ENCODE measurements at regions not wholly inside any gene's neighbourhood (a gene's known extent, or its start where the extent isn't known, plus 50 kb on each side); places are given as distances from the start of the nearest gene placed in this dataset.
"Not testable (repeated sequence)": the region's sequence is repeated elsewhere in the genome, so short reads cannot be mapped to it uniquely, and the experiment has no call there.

DNA sequence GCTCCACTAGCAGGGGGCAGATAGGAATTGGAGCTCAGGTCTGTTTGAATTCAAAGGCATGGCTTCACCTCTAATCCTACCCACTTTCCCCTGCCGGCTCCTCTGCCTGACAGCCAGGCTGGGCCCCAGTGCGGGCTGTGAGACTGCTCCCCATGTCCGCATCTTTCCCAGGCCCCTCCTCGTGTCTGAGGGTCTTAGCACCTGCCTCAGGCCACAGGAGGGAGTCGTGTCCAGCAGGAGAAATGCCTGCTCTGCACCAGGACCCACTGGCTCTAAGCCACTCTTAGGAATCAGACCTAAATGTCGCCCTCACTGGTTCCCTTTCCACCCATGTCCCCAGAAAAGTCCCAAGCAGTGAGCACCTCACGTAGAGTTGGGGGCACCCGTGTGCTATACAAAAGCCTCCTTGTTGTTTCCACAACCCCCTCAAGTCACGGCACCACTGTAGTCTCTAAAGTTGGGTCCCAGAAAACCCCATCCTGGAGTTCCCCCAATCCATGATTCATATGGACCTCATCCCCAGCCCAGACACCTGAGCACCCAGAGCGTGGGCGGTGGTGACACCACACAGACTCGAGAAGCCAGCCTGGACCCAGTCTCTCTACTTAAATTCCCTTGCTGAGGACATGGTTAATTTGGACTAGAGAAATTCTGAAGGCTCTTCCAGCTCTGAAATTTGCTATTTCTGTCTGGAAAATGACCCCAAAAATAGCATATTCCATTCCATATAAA is 466.4 kb upstream of the ZMIZ1 start:
- TF ChIP-seq, protein P1, sequence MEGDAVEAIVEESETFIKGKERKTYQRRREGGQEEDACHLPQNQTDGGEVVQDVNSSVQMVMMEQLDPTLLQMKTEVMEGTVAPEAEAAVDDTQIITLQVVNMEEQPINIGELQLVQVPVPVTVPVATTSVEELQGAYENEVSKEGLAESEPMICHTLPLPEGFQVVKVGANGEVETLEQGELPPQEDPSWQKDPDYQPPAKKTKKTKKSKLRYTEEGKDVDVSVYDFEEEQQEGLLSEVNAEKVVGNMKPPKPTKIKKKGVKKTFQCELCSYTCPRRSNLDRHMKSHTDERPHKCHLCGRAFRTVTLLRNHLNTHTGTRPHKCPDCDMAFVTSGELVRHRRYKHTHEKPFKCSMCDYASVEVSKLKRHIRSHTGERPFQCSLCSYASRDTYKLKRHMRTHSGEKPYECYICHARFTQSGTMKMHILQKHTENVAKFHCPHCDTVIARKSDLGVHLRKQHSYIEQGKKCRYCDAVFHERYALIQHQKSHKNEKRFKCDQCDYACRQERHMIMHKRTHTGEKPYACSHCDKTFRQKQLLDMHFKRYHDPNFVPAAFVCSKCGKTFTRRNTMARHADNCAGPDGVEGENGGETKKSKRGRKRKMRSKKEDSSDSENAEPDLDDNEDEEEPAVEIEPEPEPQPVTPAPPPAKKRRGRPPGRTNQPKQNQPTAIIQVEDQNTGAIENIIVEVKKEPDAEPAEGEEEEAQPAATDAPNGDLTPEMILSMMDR (IDR thresholded peaks at IDR 0.05) = no peak
- ATAC-seq = no peak
- DNase-seq = no peak
- Histone ChIP-seq H3K4me3 (no peak overlapping the region), H3K9me3 (peaks cover 0 to 5% (median 0%) of the 10 kb centered on the region in 11 donors), H3K36me3 (no peaks in the 10 kb centered on the region), H3K27ac (no peak overlapping the region), H3K4me1 (no peaks in the 10 kb centered on the region), H3K27me3 (peaks cover 0 to 4% (median 0%) of the 10 kb centered on the region in 7 donors)
- intact Hi-C loops (cut with DNase I) = no loop called here
- WGBS, 2 donors = 88 to 93% methylated on average over 12 of the region's 12 CpGs

DNA sequence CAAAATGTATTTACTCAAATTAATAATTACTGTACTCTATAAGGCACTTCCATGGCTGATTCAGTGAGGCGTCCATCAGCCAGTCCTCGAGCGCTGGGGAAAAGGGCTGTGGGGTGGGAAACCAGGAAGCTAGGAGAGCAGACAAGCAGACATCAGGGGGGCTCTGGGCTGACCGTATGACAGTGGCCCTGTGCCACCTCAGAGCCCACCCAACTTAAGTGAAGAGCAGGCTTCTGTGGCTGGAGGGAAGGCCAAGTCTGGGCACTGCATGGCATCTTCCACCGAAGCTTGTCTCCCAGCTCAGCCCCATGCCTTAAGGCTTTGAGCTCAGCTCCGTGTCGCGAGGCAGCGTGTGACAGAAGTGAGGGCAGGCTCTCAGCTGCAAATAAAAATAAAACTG is 464.5 kb upstream of the ZMIZ1 start:
- no peaks in the 10 kb centered on the region for H3K36me3 ChIP-seq
- DNase-seq (no peak), ATAC-seq (no peak)
- peaks cover 0 to 17% (median 7%) of the 10 kb centered on the region in 11 donors for H3K9me3 ChIP-seq
- H3K4me3 ChIP-seq = no peak overlapping the region
- no peak overlapping the region for H3K27ac ChIP-seq
- 87 to 90% methylated on average over 9 of the region's 9 CpGs for WGBS, 2 donors
- H3K27me3 ChIP-seq = no peaks in the 10 kb centered on the region
- TF ChIP-seq, protein P1 (IDR thresholded peaks at IDR 0.05) = no peak
- intact Hi-C loops (cut with DNase I) = no loop called here
- no peaks in the 10 kb centered on the region for H3K4me1 ChIP-seq

DNA sequence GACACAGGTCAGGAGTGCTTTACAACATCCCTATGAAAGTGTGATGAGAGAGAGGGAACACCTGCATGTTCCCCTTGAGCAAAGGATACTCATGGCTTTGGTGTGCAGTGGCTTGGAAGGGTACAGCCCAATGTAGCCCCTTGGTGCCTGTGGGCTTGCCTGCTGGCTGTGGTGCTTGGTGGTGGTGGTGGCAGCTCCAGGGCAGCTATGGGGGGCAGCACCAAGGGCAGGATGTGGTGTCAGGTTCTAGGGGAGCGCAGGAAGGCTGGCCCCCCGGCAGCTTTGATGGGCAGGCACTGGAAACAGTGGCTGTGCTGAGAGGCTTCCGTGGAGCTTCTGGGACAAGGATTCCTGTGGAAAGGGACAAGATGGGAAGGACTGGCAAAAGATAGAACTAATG is 464.0 kb upstream of the ZMIZ1 start:
- DNase-seq = no peak
- peaks cover 0 to 20% (median 8%) of the 10 kb centered on the region in 11 donors for H3K9me3 ChIP-seq
- 78 to 80% methylated on average over 3 of the region's 3 CpGs for WGBS, 2 donors
- no peaks in the 10 kb centered on the region for H3K27me3 ChIP-seq
- no peak overlapping the region for H3K4me3 ChIP-seq
- no peak for ATAC-seq
- H3K4me1 ChIP-seq = no peaks in the 10 kb centered on the region
- intact Hi-C loops (cut with DNase I) = no loop called here
- H3K36me3 ChIP-seq = no peaks in the 10 kb centered on the region
- TF ChIP-seq, protein P1 (IDR thresholded peaks at IDR 0.05) = no peak
- H3K27ac ChIP-seq = no peak overlapping the region

DNA sequence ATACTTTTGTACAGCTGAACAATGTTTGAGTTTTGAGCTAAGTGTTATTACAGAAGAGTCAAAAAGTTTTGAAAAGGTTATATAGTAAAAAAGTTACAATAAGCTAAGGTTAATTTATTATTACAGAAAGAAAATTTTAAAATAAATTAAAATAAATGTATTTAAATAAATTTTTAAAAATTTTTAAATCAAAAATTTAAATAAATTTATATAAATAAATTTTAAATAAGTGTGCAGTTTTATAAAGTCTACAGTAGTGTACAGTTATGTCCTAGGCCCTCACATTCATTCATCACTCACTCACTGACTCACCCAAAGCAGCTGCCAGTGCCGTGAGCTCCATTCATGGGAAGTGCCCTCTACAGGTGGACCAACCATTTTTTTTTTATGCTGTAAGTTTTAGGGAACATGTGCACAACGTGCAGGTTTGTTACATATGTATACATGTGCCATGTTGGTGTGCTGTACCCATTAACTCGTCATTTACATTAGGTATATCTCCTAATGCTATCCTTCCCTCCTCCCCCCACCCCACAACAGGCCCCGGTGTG is 462.9 kb upstream of the ZMIZ1 start:
- intact Hi-C loops (cut with DNase I) = no loop called here

DNA sequence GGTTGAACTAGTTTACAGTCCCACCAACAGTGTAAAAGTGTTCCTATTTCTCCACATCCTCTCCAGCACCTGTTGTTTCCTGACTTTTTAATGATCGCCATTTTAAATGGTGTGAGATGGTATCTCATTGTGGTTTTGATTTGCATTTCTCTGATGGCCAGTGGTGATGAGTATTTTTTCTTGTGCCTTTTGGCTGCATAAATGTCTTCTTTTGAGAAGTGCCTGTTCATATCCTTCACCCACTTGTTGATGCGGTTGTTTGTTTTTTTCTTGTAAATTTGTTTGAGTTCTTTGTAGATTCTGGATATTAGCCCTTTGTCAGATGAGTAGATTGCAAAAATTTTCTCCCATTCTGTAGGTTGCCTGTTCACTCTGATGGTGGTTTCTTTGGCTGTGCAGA is 462.0 kb upstream of the ZMIZ1 start:
- ATAC-seq; H3K27ac ChIP-seq; H3K36me3 ChIP-seq; H3K4me3 ChIP-seq; H3K4me1 ChIP-seq; H3K27me3 ChIP-seq; intact Hi-C loops (cut with DNase I); DNase-seq: not testable (repeated sequence)
- peaks cover 0 to 22% (median 8%) of the 10 kb centered on the region in 11 donors for H3K9me3 ChIP-seq
- 94 to 96% methylated on average over 2 of the region's 2 CpGs for WGBS, 2 donors

More for the DNA sequence above, 462.9 kb upstream of the ZMIZ1 start:
- TF ChIP-seq, protein P1 (IDR thresholded peaks at IDR 0.05) = no peak
- no peaks in the 10 kb centered on the region for H3K27me3 ChIP-seq
- ATAC-seq (no peak), DNase-seq (no peak)
- WGBS, 2 donors = 80% methylated on average over 3 to 4 of the region's 4 CpGs
- H3K4me3 ChIP-seq = no peak overlapping the region
- H3K36me3 ChIP-seq = no peaks in the 10 kb centered on the region
- H3K9me3 ChIP-seq = peaks cover 0 to 22% (median 8%) of the 10 kb centered on the region in 11 donors
- no peaks in the 10 kb centered on the region for H3K4me1 ChIP-seq
- H3K27ac ChIP-seq = no peak overlapping the region
